ENCODE measurements at regions not wholly inside any gene's neighbourhood (a gene's known extent, or its start where the extent isn't known, plus 50 kb on each side); places are given as distances from the start of the nearest gene placed in this dataset.

DNA sequence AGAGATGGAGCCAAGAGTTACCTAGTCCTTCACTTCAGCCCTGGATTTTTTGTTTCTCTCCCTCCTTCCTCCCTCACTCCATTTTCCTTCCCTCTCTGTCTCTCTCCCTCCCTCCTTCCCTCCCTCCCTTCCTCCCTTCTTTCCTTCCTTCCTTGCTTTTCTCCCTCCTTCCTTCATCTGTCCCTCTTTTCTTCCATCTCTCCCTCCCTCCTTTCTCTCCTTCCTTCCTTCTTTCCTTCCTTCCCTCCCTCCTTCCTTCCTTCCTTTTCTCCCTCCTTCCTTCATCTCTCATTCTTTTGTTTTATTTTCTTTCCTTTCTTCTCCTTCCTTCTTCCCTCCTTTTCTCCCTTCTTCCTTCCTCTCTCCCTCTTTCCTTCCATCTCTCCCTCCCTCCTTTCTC, 283.5 kb downstream of the MAF start:
- Histone ChIP-seq H4K5ac (ENCODE audit: low read depth, low read length) (no peak overlapping the region), H4K20me1 (ENCODE audit: insufficient read depth, low read length) (no peaks in the 10 kb centered on the region), H3K23ac (ENCODE audit: low read depth, low read length) (no peak overlapping the region), H4K91ac (ENCODE audit: insufficient read depth, low read depth, low read length) (no peak overlapping the region), H3K9ac (ENCODE audit: low read depth, low read length) (no peak overlapping the region), H3K27me3 (ENCODE audit: control insufficient read depth, insufficient read depth, low read length) (no peaks in the 10 kb centered on the region), H2AK9ac (replicated peaks; ENCODE audit: low read depth, low read length, poor library complexity) (no peak overlapping the region), H3K14ac (replicated peaks; ENCODE audit: low read depth, low read length) (no peak overlapping the region), H2BK15ac (ENCODE audit: low read depth, low read length) (no peak overlapping the region), H3K79me1 (ENCODE audit: low read depth in 1 of 2, low read length in 2 of 2) (no peaks in the 10 kb centered on the region), H2BK20ac (ENCODE audit: low read depth, low read length) (no peak overlapping the region), H3K4me1 (ENCODE audit: control insufficient read depth, insufficient read depth, low read length) (no peaks in the 10 kb centered on the region), H3K4me2 (ENCODE audit: low read depth, low read length) (no peak overlapping the region), H3K56ac (ENCODE audit: extremely low read depth, insufficient read depth, low read length) (no peak overlapping the region), H2BK120ac (ENCODE audit: low read depth, low read length) (no peak overlapping the region), H3K27ac (ENCODE audit: insufficient read depth, low read length) (no peak overlapping the region), H4K8ac (ENCODE audit: low read depth in 2 of 2, low read length in 2 of 2) (no peak overlapping the region), H2AK5ac (ENCODE audit: low read depth, low read length) (no peak overlapping the region), H3K18ac (ENCODE audit: low read depth, low read length) (no peak overlapping the region), H3K4ac (ENCODE audit: low read depth, low read length) (no peak overlapping the region), H3K9me3 (ENCODE audit: control insufficient read depth, insufficient read depth, low read length) (peaks cover 43% of the 10 kb centered on the region), H3K36me3 (ENCODE audit: control insufficient read depth, insufficient read depth, low read length) (no peaks in the 10 kb centered on the region), H2BK5ac (ENCODE audit: low read depth, low read length, poor library complexity, severe bottlenecking) (no peak overlapping the region), H3K9me1 (ENCODE audit: insufficient read depth, low read length) (no peaks in the 10 kb centered on the region), H3K4me3 (ENCODE audit: insufficient read depth, low read depth, low read length) (no peak overlapping the region), H2AFZ (replicated peaks; ENCODE audit: low read length, poor library complexity) (no peak overlapping the region)
- dilution Hi-C loops (cut with HindIII; ENCODE audit: low sequenced_read_pairs, unreplicated experiment) (no loop called here), intact Hi-C loops (cut with micrococcal nuclease) (no loop called here), in situ Hi-C loops (cut with MboI; ENCODE audit: low sequenced_read_pairs) (no loop called here)
- TF ChIP-seq RFX5 (IDR thresholded peaks at IDR 0.05; ENCODE audit: low read depth, low read length), result no peak
- TF ChIP-seq RCOR1 (IDR thresholded peaks at IDR 0.05; ENCODE audit: insufficient replicate concordance, low read length), result no peak
- no peak for TF ChIP-seq CHD1 (IDR thresholded peaks at IDR 0.05; ENCODE audit: low read depth, low read length)
- no peak for TF ChIP-seq BHLHE40 (IDR thresholded peaks at IDR 0.05; ENCODE audit: low read depth, low read length)
- no peak for TF ChIP-seq RAD21 (IDR thresholded peaks at IDR 0.05; ENCODE audit: low read length)
- TF ChIP-seq MAFK (IDR thresholded peaks at IDR 0.05; ENCODE audit: low read depth, low read length), result no peak
- TF ChIP-seq, protein P1, sequence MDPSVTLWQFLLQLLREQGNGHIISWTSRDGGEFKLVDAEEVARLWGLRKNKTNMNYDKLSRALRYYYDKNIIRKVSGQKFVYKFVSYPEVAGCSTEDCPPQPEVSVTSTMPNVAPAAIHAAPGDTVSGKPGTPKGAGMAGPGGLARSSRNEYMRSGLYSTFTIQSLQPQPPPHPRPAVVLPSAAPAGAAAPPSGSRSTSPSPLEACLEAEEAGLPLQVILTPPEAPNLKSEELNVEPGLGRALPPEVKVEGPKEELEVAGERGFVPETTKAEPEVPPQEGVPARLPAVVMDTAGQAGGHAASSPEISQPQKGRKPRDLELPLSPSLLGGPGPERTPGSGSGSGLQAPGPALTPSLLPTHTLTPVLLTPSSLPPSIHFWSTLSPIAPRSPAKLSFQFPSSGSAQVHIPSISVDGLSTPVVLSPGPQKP (IDR thresholded peaks at IDR 0.05; ENCODE audit: borderline replicate concordance, low read depth, low read length), result no peak
- POLR2A ChIA-PET (ENCODE audit: unreplicated experiment), result no interaction called here
- DNase-seq (no peak), ATAC-seq (ENCODE audit: low read depth) (no peak)
- BruUV-seq (replicated peaks), result no TSS peak
- CTCF ChIA-PET, result no interaction called here
